Right hindlimb (tissue), 1 donor: ENCODE measurements at regions not wholly inside any gene's neighbourhood (a gene's known extent, or its start where the extent isn't known, plus 50 kb on each side); places are given as distances from the start of the nearest gene placed in this dataset.
"Not testable (repeated sequence)": the region's sequence is repeated elsewhere in the genome, so short reads cannot be mapped to it uniquely, and the experiment has no call there.

Experiments used
- DNase-seq: peaks from one replicate; pipeline ENCODE4 v3.0.0-alpha.2; 2018

- no peak for DNase-seq
These were observed 530.5 kb downstream of the NTRK2 start for GRCh38 chr9:85199866-85200495.

GRCh38 chr9:85192750-85193149 lies 523.2 kb downstream of the NTRK2 start:
- DNase-seq: no peak

GRCh38 chr9:85186218-85186585 lies 516.7 kb downstream of the NTRK2 start:
- no peak for DNase-seq

- DNase-seq: no peak
These were observed 516.1 kb downstream of the NTRK2 start for GRCh38 chr9:85185486-85186217.

- DNase-seq: no peak
These were observed 512.9 kb downstream of the NTRK2 start for GRCh38 chr9:85182383-85182782.

- no peak for DNase-seq
These were observed 508.9 kb downstream of the NTRK2 start for GRCh38 chr9:85178474-85178873.

GRCh38 chr9:85173967-85174366 lies 504.4 kb downstream of the NTRK2 start:
- DNase-seq: no peak

- peak; percentile 42 for DNase-seq
These were observed 502.8 kb downstream of the NTRK2 start for GRCh38 chr9:85172001-85172978.

GRCh38 chr9:85171163-85171562 lies 501.6 kb downstream of the NTRK2 start:
- no peak for DNase-seq

GRCh38 chr9:85168412-85168811 lies 498.9 kb downstream of the NTRK2 start:
- no peak for DNase-seq

- DNase-seq: no peak
These were observed 497.6 kb downstream of the NTRK2 start for GRCh38 chr9:85167146-85167545.

- DNase-seq: no peak
These were observed 494.3 kb downstream of the NTRK2 start for GRCh38 chr9:85163825-85164224.

GRCh38 chr9:85163415-85163814 lies 493.9 kb downstream of the NTRK2 start:
- DNase-seq: no peak

GRCh38 chr9:85162822-85163221 lies 493.3 kb downstream of the NTRK2 start:
- no peak for DNase-seq

- DNase-seq: not testable (repeated sequence)
These were observed 491.4 kb downstream of the NTRK2 start for GRCh38 chr9:85160944-85161343.

GRCh38 chr9:85158512-85158911 lies 489.0 kb downstream of the NTRK2 start:
- no peak for DNase-seq

- DNase-seq: no peak
These were observed 488.2 kb downstream of the NTRK2 start for GRCh38 chr9:85157772-85158171.

GRCh38 chr9:85156652-85157051 lies 487.1 kb downstream of the NTRK2 start:
- DNase-seq: no peak

- no peak for DNase-seq
These were observed 485.8 kb downstream of the NTRK2 start for GRCh38 chr9:85155352-85155751.

- DNase-seq: no peak
These were observed 482.2 kb downstream of the NTRK2 start for GRCh38 chr9:85151741-85152140.

- no peak for DNase-seq
These were observed 481.6 kb downstream of the NTRK2 start for GRCh38 chr9:85151162-85151561.

- DNase-seq: no peak
These were observed 477.6 kb downstream of the NTRK2 start for GRCh38 chr9:85147046-85147640.

- no peak for DNase-seq
These were observed 473.4 kb downstream of the NTRK2 start for GRCh38 chr9:85142968-85143367.
